HEK293 (cell line): ENCODE measurements at regions not wholly inside any gene's neighbourhood (a gene's known extent, or its start where the extent isn't known, plus 50 kb on each side); places are given as distances from the start of the nearest gene placed in this dataset.

Source experiments
- CTCF ChIA-PET: fragments of 350-600 bp; formaldehyde crosslinking; extraction: SDS; loops from one replicate; lab custom pipeline; 2021; ENCODE audit warnings: antibody characterized with exemption; lab: Yijun Ruan, JAX
- POLR2A ChIA-PET: fragments of 300-600 bp; formaldehyde crosslinking; extraction: SDS; loops from one replicate; lab custom pipeline; 2020; ENCODE audit warnings: antibody characterized with exemption, inconsistent platforms; lab: Yijun Ruan, JAX
- H3K27ac ChIP-seq: fragments of 200-500 bp; sonication (Bioruptor generic); 2 replicates; pipeline ENCODE4 v1.5.1; 2014; ENCODE audit warnings: low read depth, low read length, control low read depth, inconsistent platforms; ENCODE audit errors: extremely low read depth
- H3K36me3 ChIP-seq, 2 experiments: fragments of 200-500 bp in 1 of 2; sonication (Bioruptor generic) in 1 of 2; 1 replicate in 1 of 2; 2 replicates in 1 of 2; pipeline ENCODE4 v1.5.1; 2014 to 2017; ENCODE audit warnings: inconsistent platforms in 2 of 2, low read length in 2 of 2; ENCODE audit not compliant: control insufficient read depth in 2 of 2, insufficient read depth in 1 of 2
- H3K4me1 ChIP-seq: fragments of 200-500 bp; sonication (Bioruptor generic); 2 replicates; pipeline ENCODE4 v1.5.1; 2014; ENCODE audit warnings: mild to moderate bottlenecking, low read length, inconsistent platforms; ENCODE audit not compliant: control insufficient read depth, insufficient read depth
- H3K4me3 ChIP-seq: 2 replicates; pipeline ENCODE4 v1.5.1; 2011; ENCODE audit warnings: low read depth, mild to moderate bottlenecking, control low read depth, low read length, moderate library complexity
- H3K9me3 ChIP-seq: fragments of 200-500 bp; sonication (Bioruptor generic); 2 replicates; pipeline ENCODE4 v1.5.1; 2014; ENCODE audit warnings: low read depth, low read length, inconsistent platforms; ENCODE audit not compliant: control insufficient read depth, insufficient read depth
- BCL11B ChIP-seq: fragments of 450-650 bp; formaldehyde crosslinking; IDR thresholded peaks from 2 replicates; pipeline ENCODE4 v1.5.1; 2016; ENCODE audit warnings: low read depth, missing biosample characterization, missing genetic modification characterization
- EGR2 ChIP-seq: fragments of 450-650 bp; formaldehyde crosslinking; IDR thresholded peaks from 2 replicates; pipeline ENCODE4 v1.5.1; 2016; ENCODE audit warnings: low read depth, missing biosample characterization, missing genetic modification characterization
- KLF1 ChIP-seq: fragments of 450-650 bp; formaldehyde crosslinking; IDR thresholded peaks from 2 replicates; pipeline ENCODE4 v1.5.1; 2016; ENCODE audit warnings: missing biosample characterization, missing genetic modification characterization
- KLF10 ChIP-seq: fragments of 450-650 bp; IDR thresholded peaks from 2 replicates; pipeline ENCODE4 v1.5.1; 2018; ENCODE audit warnings: missing biosample characterization, mild to moderate bottlenecking, missing genetic modification characterization
- KLF7 ChIP-seq: fragments of 450-650 bp; formaldehyde crosslinking; IDR thresholded peaks from 2 replicates; pipeline ENCODE4 v1.5.1; 2016; ENCODE audit warnings: missing biosample characterization, missing genetic modification characterization, borderline replicate concordance
- KLF8 ChIP-seq: fragments of 450-650 bp; formaldehyde crosslinking; IDR thresholded peaks from 2 replicates; pipeline ENCODE4 v1.5.1; 2016; ENCODE audit warnings: missing biosample characterization, missing genetic modification characterization
- ZBTB10 ChIP-seq: fragments of 450-650 bp; formaldehyde crosslinking; IDR thresholded peaks from 2 replicates; pipeline ENCODE4 v1.5.1; 2016; ENCODE audit warnings: missing biosample characterization, missing genetic modification characterization
- ZNF112 ChIP-seq: fragments of 450-650 bp; formaldehyde crosslinking; IDR thresholded peaks from 2 replicates; pipeline ENCODE4 v1.5.0; 2017; ENCODE audit warnings: missing biosample characterization, missing genetic modification characterization
- ZNF146 ChIP-seq: fragments of 450-650 bp; formaldehyde crosslinking; IDR thresholded peaks from 2 replicates; pipeline ENCODE4 v1.5.1; 2016; ENCODE audit warnings: missing biosample characterization, missing genetic modification characterization
- ZNF174 ChIP-seq: fragments of 450-650 bp; formaldehyde crosslinking; IDR thresholded peaks from 2 replicates; pipeline ENCODE4 v1.5.0; 2017; ENCODE audit warnings: missing biosample characterization, mild to moderate bottlenecking, missing genetic modification characterization
- ZNF404 ChIP-seq: fragments of 450-650 bp; formaldehyde crosslinking; IDR thresholded peaks from 2 replicates; pipeline ENCODE4 v1.5.1; 2017; ENCODE audit warnings: missing biosample characterization, missing genetic modification characterization
- ZNF473 ChIP-seq: fragments of 450-650 bp; formaldehyde crosslinking; IDR thresholded peaks from 2 replicates; pipeline ENCODE4 v1.5.1; 2017; ENCODE audit warnings: missing biosample characterization, missing genetic modification characterization
- ZNF544 ChIP-seq: fragments of 450-650 bp; formaldehyde crosslinking; IDR thresholded peaks from 2 replicates; pipeline ENCODE4 v1.5.0; 2017; ENCODE audit warnings: missing biosample characterization, missing genetic modification characterization
- ZNF548 ChIP-seq: fragments of 450-650 bp; formaldehyde crosslinking; IDR thresholded peaks from 2 replicates; pipeline ENCODE4 v1.5.1; 2016; ENCODE audit warnings: missing biosample characterization, missing genetic modification characterization
- ZNF549 ChIP-seq: fragments of 450-650 bp; IDR thresholded peaks from 2 replicates; pipeline ENCODE4 v1.5.1; 2018; ENCODE audit warnings: missing biosample characterization, missing genetic modification characterization, mild to moderate bottlenecking, inconsistent platforms, moderate library complexity
- ZNF558 ChIP-seq: fragments of 450-650 bp; formaldehyde crosslinking; IDR thresholded peaks from 2 replicates; pipeline ENCODE4 v1.5.1; 2016; ENCODE audit warnings: missing biosample characterization, missing genetic modification characterization
- ZNF585B ChIP-seq: fragments of 450-650 bp; formaldehyde crosslinking; IDR thresholded peaks from 2 replicates; pipeline ENCODE4 v1.5.1; 2016; ENCODE audit warnings: missing biosample characterization, missing genetic modification characterization
- ZNF596 ChIP-seq: fragments of 450-650 bp; IDR thresholded peaks from 2 replicates; pipeline ENCODE4 v1.5.0; 2018; ENCODE audit warnings: missing biosample characterization, mild to moderate bottlenecking, missing genetic modification characterization, moderate library complexity
- ZNF610 ChIP-seq: fragments of 450-650 bp; formaldehyde crosslinking; IDR thresholded peaks from 2 replicates; pipeline ENCODE4 v1.5.1; 2016; ENCODE audit warnings: missing biosample characterization, missing genetic modification characterization, borderline replicate concordance
- ZNF654 ChIP-seq: fragments of 450-650 bp; formaldehyde crosslinking; IDR thresholded peaks from 2 replicates; pipeline ENCODE4 v1.5.1; 2016; ENCODE audit warnings: low read depth, missing biosample characterization, missing genetic modification characterization
- ZNF776 ChIP-seq: fragments of 450-650 bp; formaldehyde crosslinking; IDR thresholded peaks from 2 replicates; pipeline ENCODE4 v1.5.0; 2017; ENCODE audit warnings: missing biosample characterization, missing genetic modification characterization, borderline replicate concordance
- ZNF830 ChIP-seq: fragments of 450-650 bp; IDR thresholded peaks from 2 replicates; pipeline ENCODE4 v1.5.0; 2018; ENCODE audit warnings: missing biosample characterization, missing genetic modification characterization, low read depth, mild to moderate bottlenecking, moderate library complexity
- ZSCAN4 ChIP-seq: fragments of 450-650 bp; formaldehyde crosslinking; IDR thresholded peaks from 2 replicates; pipeline ENCODE4 v1.5.1; 2017; ENCODE audit warnings: missing biosample characterization, missing genetic modification characterization
- TF ChIP-seq, protein P1 (sequence below): fragments of 450-650 bp; formaldehyde crosslinking; IDR thresholded peaks from 2 replicates; pipeline ENCODE4 v1.5.1; 2016; ENCODE audit warnings: missing biosample characterization, missing genetic modification characterization

DNA sequence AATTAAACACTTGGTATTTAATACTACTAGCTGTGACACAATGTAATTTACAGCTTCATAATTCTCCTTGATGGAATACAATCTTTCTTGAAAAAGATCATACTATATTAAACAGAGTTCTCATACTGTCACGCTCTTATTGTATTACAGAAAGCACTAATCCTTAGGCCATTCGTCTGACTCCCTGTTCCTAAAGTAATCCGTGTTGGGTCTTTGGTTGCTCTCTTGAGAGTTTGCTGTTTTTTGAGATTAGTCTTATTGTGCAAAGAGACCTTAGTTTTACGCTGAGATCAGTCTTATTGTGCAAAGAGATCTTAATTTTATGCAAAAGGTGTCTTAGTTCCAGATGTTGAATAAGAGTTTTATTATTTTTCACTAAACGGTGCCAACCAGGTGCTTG, 190.6 kb downstream of the ISL1 start (continued):
- TF ChIP-seq ZBTB10 (tag by site-specific recombination) (no peak), KLF8 (tag by site-specific recombination) (no peak)
- TF ChIP-seq, protein P1, sequence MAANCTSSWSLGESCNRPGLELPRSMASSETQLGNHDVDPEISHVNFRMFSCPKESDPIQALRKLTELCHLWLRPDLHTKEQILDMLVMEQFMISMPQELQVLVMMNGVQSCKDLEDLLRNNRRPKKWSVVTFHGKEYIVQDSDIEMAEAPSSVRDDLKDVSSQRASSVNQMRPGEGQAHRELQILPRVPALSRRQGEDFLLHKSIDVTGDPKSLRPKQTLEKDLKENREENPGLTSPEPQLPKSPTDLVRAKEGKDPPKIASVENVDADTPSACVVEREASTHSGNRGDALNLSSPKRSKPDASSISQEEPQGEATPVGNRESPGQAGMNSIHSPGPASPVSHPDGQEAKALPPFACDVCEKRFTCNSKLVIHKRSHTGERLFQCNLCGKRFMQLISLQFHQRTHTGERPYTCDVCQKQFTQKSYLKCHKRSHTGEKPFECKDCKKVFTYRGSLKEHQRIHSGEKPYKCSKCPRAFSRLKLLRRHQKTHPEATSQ (tag by site-specific recombination): no peak

DNA sequence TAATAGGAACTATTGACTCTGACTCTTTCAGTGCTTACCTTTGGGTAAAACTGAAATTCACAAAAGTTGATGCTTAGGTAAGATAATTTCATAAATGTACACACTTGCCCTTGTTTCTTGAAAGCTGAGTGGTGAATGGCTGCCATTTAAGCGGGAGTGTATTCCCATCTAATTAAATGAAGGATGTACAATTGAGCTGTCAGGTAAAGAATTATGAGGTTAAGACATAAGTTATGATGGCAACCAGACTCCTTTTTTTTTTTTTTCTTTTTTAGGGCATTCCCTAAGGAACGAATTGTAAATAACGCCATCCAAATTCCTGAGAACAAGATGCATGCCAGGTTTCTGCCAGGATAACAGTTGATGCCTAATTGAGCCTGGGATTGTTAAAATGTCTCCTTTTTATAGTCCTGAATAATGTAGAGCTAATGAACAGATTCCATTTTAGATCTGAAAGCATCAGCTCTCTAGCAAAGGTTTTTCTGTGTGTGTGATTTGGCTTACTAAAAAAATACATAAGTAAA, 199.7 kb downstream of the ISL1 start:
- TF ChIP-seq KLF7 (no peak), EGR2 (tag by site-specific recombination) (no peak), ZNF654 (tag by site-specific recombination) (no peak), BCL11B (tag by site-specific recombination) (no peak), ZNF776 (tag by site-specific recombination) (no peak), KLF1 (tag by site-specific recombination) (no peak), ZNF112 (tag by site-specific recombination) (no peak), ZNF610 (tag by site-specific recombination) (no peak), ZNF585B (no peak), ZNF548 (tag by site-specific recombination) (no peak), ZNF404 (tag by site-specific recombination) (no peak), ZNF596 (tag by site-specific recombination) (no peak), KLF10 (no peak), ZNF544 (tag by site-specific recombination) (no peak), ZNF549 (no peak)
- TF ChIP-seq, protein P1 (tag by site-specific recombination): no peak
- ChIA-PET CTCF (no interaction called here), POLR2A (no interaction called here)
- H3K36me3 ChIP-seq: no peaks in the 10 kb centered on the region
- H3K4me1 ChIP-seq: no peaks in the 10 kb centered on the region
- no peak overlapping the region for H3K4me3 ChIP-seq
- H3K9me3 ChIP-seq: no peaks in the 10 kb centered on the region
- no peak overlapping the region for H3K27ac ChIP-seq

DNA sequence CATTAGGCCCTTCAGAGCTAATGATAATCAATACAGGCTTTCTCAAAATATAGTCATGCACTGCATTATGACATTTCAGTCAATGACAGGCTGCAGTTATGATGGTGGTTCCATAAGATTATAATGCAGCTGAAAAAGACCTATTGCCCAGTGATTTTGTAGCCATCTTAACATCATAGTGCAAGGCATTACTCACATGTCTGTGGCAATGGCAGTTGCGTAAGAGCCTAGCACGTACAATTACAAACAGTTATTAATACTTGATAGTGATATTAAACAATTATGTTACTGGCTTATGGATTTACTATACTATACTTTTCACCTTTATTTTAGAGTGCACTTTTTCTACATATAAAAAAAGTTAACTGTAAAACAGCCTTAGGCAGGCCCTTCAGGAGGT, 214.8 kb downstream of the ISL1 start:
- Histone ChIP-seq H3K9me3 (no peaks in the 10 kb centered on the region), H3K36me3 (no peaks in the 10 kb centered on the region), H3K27ac (no peak overlapping the region), H3K4me1 (no peaks in the 10 kb centered on the region), H3K4me3 (no peak overlapping the region)
- ChIA-PET POLR2A (no interaction called here), CTCF (interaction anchor here (0.6 kb wide), 1 partner anchor 1351 kb away, joined by 3 read pairs; no protein-coding TSS in a partner anchor)
- TF ChIP-seq ZNF830 (tag by site-specific recombination) (no peak), ZNF146 (tag by site-specific recombination) (no peak), ZNF473 (tag by site-specific recombination) (no peak), ZNF174 (tag by site-specific recombination) (no peak), ZSCAN4 (tag by site-specific recombination) (no peak), KLF7 (no peak), ZNF776 (tag by site-specific recombination) (no peak), ZNF558 (tag by site-specific recombination) (no peak)
- TF ChIP-seq, protein P1 (tag by site-specific recombination): no peak
